ENCODE measurements at regions not wholly inside any gene's neighbourhood (a gene's known extent, or its start where the extent isn't known, plus 50 kb on each side); places are given as distances from the start of the nearest gene placed in this dataset.

DNA sequence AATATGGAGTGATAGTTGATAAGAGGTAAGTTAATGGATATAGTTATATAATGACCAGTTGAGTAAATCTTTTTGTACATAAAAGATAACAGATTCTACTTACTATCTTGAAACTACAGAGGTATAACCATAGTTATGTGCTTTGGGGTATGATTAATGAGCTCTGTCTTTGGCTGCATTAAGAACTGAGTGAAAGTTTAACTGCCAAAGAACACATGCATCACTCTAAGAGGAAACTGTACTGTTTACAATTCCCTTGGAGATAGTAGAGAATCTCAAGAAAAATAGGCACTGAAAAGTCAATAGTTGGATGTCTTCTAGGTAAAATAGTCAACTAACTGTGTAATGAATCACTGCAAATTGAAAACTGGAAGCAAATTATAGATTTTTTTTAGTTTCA, 1129.5 kb downstream of the EPHA7 start:
- Histone ChIP-seq H3K9me3 (ENCODE audit: control insufficient read depth, low read depth, low read length) (no peaks in the 10 kb centered on the region), H3K4me2 (ENCODE audit: control insufficient read depth, extremely low read depth, insufficient read depth, low read depth, low read length) (no peak overlapping the region), H3K9me1 (ENCODE audit: control insufficient read depth, extremely low read depth, insufficient read depth, low read length) (no peaks in the 10 kb centered on the region), H3K4me3 (ENCODE audit: control insufficient read depth in 2 of 3, extremely low read depth in 1 of 3, insufficient read depth in 2 of 3, low read depth in 1 of 3, low read length in 3 of 3) (no peak overlapping the region), H2AFZ (ENCODE audit: control insufficient read depth, low read length) (no peak overlapping the region), H3K79me2 (ENCODE audit: control insufficient read depth, insufficient read depth, low read length) (no peaks in the 10 kb centered on the region), H3K27me3 (ENCODE audit: control insufficient read depth, extremely low read depth, insufficient read depth, low read length) (no peaks in the 10 kb centered on the region), H3K36me3 (ENCODE audit: control insufficient read depth in 2 of 2, extremely low read depth in 1 of 2, insufficient read depth in 2 of 2, low read length in 2 of 2) (no peaks in the 10 kb centered on the region), H4K20me1 (ENCODE audit: control insufficient read depth, extremely low read depth, insufficient read depth, low read length) (no peaks in the 10 kb centered on the region), H3K4me1 (ENCODE audit: control insufficient read depth, extremely low read depth, insufficient read depth, low read length) (no peaks in the 10 kb centered on the region), H3K27ac (ENCODE audit: control insufficient read depth, insufficient read depth, low read length) (no peak overlapping the region), H3K9ac (ENCODE audit: control insufficient read depth, extremely low read depth, insufficient read depth, low read length) (no peak overlapping the region)
- dilution Hi-C loops (cut with MboI; ENCODE audit: extremely low pct_ligation_motif_present, low sequenced_read_pairs), result no loop called here
- TF ChIP-seq, protein P1, sequence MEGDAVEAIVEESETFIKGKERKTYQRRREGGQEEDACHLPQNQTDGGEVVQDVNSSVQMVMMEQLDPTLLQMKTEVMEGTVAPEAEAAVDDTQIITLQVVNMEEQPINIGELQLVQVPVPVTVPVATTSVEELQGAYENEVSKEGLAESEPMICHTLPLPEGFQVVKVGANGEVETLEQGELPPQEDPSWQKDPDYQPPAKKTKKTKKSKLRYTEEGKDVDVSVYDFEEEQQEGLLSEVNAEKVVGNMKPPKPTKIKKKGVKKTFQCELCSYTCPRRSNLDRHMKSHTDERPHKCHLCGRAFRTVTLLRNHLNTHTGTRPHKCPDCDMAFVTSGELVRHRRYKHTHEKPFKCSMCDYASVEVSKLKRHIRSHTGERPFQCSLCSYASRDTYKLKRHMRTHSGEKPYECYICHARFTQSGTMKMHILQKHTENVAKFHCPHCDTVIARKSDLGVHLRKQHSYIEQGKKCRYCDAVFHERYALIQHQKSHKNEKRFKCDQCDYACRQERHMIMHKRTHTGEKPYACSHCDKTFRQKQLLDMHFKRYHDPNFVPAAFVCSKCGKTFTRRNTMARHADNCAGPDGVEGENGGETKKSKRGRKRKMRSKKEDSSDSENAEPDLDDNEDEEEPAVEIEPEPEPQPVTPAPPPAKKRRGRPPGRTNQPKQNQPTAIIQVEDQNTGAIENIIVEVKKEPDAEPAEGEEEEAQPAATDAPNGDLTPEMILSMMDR (optimal IDR thresholded peaks at IDR 0.05 in 1 of 3, IDR thresholded peaks at IDR 0.05 in 1 of 3, conservative IDR thresholded peaks at IDR 0.05 in 1 of 3; ENCODE audit: extremely low read depth in 1 of 3, insufficient read depth in 2 of 3, low read length in 3 of 3), result no peak
- TF ChIP-seq EZH2 (IDR thresholded peaks at IDR 0.05; ENCODE audit: low read length), result no peak
- no peak for FAIRE-seq
- no peak for DNase-seq (ENCODE audit: low read depth, low spot score)

DNA sequence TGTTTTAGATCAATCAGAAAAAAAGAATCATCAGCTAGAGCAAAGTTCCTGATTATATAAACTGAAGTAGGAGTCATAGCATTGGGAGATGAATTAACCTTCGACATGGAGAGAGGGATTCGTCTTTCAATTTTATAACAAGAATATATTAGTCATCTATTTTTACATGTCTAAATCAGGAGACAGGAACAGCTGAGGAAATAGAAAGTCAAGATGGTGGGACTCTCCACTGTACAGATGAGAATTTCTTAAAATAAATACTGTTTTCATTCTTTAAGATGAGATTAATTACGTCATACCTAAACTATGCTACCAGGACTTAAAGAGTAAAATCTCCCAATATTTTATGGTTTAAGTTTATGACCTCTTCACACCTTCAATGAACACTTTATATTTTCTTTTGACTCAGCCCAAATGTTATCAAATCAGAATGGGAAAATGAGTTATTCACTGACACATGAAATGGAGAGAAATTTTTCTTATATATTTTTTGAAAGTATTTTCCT, 1137.7 kb downstream of the EPHA7 start:
- no peak overlapping the region for H3K4me3 ChIP-seq (ENCODE audit: control insufficient read depth in 2 of 3, extremely low read depth in 1 of 3, insufficient read depth in 2 of 3, low read depth in 1 of 3, low read length in 3 of 3)
- H4K20me1 ChIP-seq (ENCODE audit: control insufficient read depth, extremely low read depth, insufficient read depth, low read length), result no peaks in the 10 kb centered on the region
- H3K27ac ChIP-seq (ENCODE audit: control insufficient read depth, insufficient read depth, low read length), result no peak overlapping the region
- FAIRE-seq, result no peak
- H3K9ac ChIP-seq (ENCODE audit: control insufficient read depth, extremely low read depth, insufficient read depth, low read length), result no peak overlapping the region
- no peaks in the 10 kb centered on the region for H3K36me3 ChIP-seq (ENCODE audit: control insufficient read depth in 2 of 2, extremely low read depth in 1 of 2, insufficient read depth in 2 of 2, low read length in 2 of 2)
- H3K4me1 ChIP-seq (ENCODE audit: control insufficient read depth, extremely low read depth, insufficient read depth, low read length), result no peaks in the 10 kb centered on the region
- TF ChIP-seq, protein P1 (optimal IDR thresholded peaks at IDR 0.05 in 1 of 3, IDR thresholded peaks at IDR 0.05 in 1 of 3, conservative IDR thresholded peaks at IDR 0.05 in 1 of 3; ENCODE audit: extremely low read depth in 1 of 3, insufficient read depth in 2 of 3, low read length in 3 of 3), result no peak
- no peak for TF ChIP-seq EZH2 (IDR thresholded peaks at IDR 0.05; ENCODE audit: low read length)
- H2AFZ ChIP-seq (ENCODE audit: control insufficient read depth, low read length), result no peak overlapping the region
- no peaks in the 10 kb centered on the region for H3K9me3 ChIP-seq (ENCODE audit: control insufficient read depth, low read depth, low read length)
- dilution Hi-C loops (cut with MboI; ENCODE audit: extremely low pct_ligation_motif_present, low sequenced_read_pairs), result no loop called here
- no peaks in the 10 kb centered on the region for H3K79me2 ChIP-seq (ENCODE audit: control insufficient read depth, insufficient read depth, low read length)
- no peaks in the 10 kb centered on the region for H3K9me1 ChIP-seq (ENCODE audit: control insufficient read depth, extremely low read depth, insufficient read depth, low read length)
- H3K4me2 ChIP-seq (ENCODE audit: control insufficient read depth, extremely low read depth, insufficient read depth, low read depth, low read length), result no peak overlapping the region
- H3K27me3 ChIP-seq (ENCODE audit: control insufficient read depth, extremely low read depth, insufficient read depth, low read length), result no peaks in the 10 kb centered on the region
- DNase-seq (ENCODE audit: low read depth, low spot score), result no peak

All from keratinocyte (primary cell).